HepG2 (cell line): ENCODE measurements at regions not wholly inside any gene's neighbourhood (a gene's known extent, or its start where the extent isn't known, plus 50 kb on each side); places are given as distances from the start of the nearest gene placed in this dataset.

Experiments used
- ATAC-seq: fragments of 200-7000 bp; cut with Tn5 transposase; 3 replicates; pipeline ENCODE4 v1.9.1; 2020; ENCODE audit warnings: mild to moderate bottlenecking, moderate library complexity
- BruUV-seq: library from RNA; stranded (reverse); fragments of 400-500 nt; replicated peaks from 2 replicates; lab custom pipeline; 2021; lab: Mats Ljungman, UMichigan
- CTCF ChIA-PET: fragments of 300-600 bp; formaldehyde crosslinking; extraction: SDS; loops from one replicate; lab custom pipeline; 2021; ENCODE audit warnings: low total read pairs, inconsistent platforms, low intra/inter-chr PET ratio; lab: Yijun Ruan, JAX
- POLR2A ChIA-PET: fragments of 350-600 bp; sonication (Branson Sonifier 250); formaldehyde crosslinking; loops from one replicate; lab custom pipeline; 2020; ENCODE audit warnings: antibody characterized with exemption, inconsistent platforms; lab: Yijun Ruan, JAX
- DNase-seq: peaks from one replicate; pipeline ENCODE4 v3.0.0-alpha.2; 2015; ENCODE audit warnings: low spot score
- FAIRE-seq: peaks from 3 replicates; lab custom pipeline; 2011; peaks lifted over from hg19 to GRCh38; lab: Jason Lieb, UNC
- H2AFZ ChIP-seq: one replicate; pipeline ENCODE4 v1.6.1; 2011; ENCODE audit warnings: low read length, inconsistent platforms
- H3K27ac ChIP-seq: fragments of 300-600 bp; 3 replicates; pipeline ENCODE4 v1.8.0; 2011; ENCODE audit warnings: mixed run types, mild to moderate bottlenecking, mixed read lengths, low read length, inconsistent platforms; ENCODE audit not compliant: insufficient read depth; ENCODE audit errors: extremely low read length
- H3K27me3 ChIP-seq, 2 experiments: fragments of 200-600 bp in 1 of 2; 2 replicates in 1 of 2; 3 replicates in 1 of 2; pipeline versions ENCODE4 v1.6.0 to v1.8.0; 2011; ENCODE audit warnings: low read length in 2 of 2, mild to moderate bottlenecking in 2 of 2, moderate library complexity in 2 of 2, inconsistent platforms in 1 of 2; ENCODE audit not compliant: insufficient read depth in 2 of 2, control insufficient read depth in 1 of 2
- H3K36me3 ChIP-seq, 2 experiments: fragments of 200-600 bp in 1 of 2; replicated peaks in 1 of 2; 2 replicates in 1 of 2; 3 replicates in 1 of 2; pipeline versions ENCODE4 v1.5.1 to v1.8.0; 2011; ENCODE audit warnings: low read length in 2 of 2, inconsistent platforms in 1 of 2; ENCODE audit not compliant: insufficient read depth in 2 of 2, control insufficient read depth in 1 of 2
- H3K4me1 ChIP-seq: 2 replicates; pipeline ENCODE4 v1.5.1; 2012; ENCODE audit warnings: low read length, inconsistent platforms; ENCODE audit not compliant: insufficient read depth
- H3K4me2 ChIP-seq: 2 replicates; pipeline ENCODE4 v1.6.0; 2011; ENCODE audit warnings: low read depth, low read length, inconsistent platforms
- H3K4me3 ChIP-seq, 3 experiments: fragments of 200-600 bp in 1 of 3; sonication (generic), shearing (Covaris generic) in 1 of 3; replicated peaks in 1 of 3; 2 replicates each; pipeline ENCODE4 v1.5.1; 2011 to 2016; ENCODE audit warnings: low read length in 3 of 3, inconsistent platforms in 2 of 3, low read depth in 2 of 3, mild to moderate bottlenecking in 2 of 3, control low read depth in 1 of 3, mixed read lengths in 1 of 3; ENCODE audit not compliant: insufficient read depth in 1 of 3
- H3K79me2 ChIP-seq: one replicate; pipeline ENCODE4 v1.6.1; 2011; ENCODE audit warnings: low read length, inconsistent platforms; ENCODE audit not compliant: insufficient read depth
- H3K9ac ChIP-seq: 2 replicates; pipeline ENCODE4 v1.6.0; 2011; ENCODE audit warnings: mild to moderate bottlenecking, low read depth, low read length, inconsistent platforms; ENCODE audit not compliant: insufficient read depth
- H3K9me3 ChIP-seq: 2 replicates; pipeline ENCODE4 v1.5.1; 2012; ENCODE audit warnings: mild to moderate bottlenecking, low read length
- H4K20me1 ChIP-seq: 2 replicates; pipeline ENCODE4 v1.6.0; 2011; ENCODE audit warnings: inconsistent platforms, mild to moderate bottlenecking, low read length, moderate library complexity; ENCODE audit not compliant: insufficient read depth
- ARNTL ChIP-seq: sonication (generic); formaldehyde crosslinking; IDR thresholded peaks from 2 replicates; pipeline ENCODE4 v1.4.0; 2020; ENCODE audit warnings: mild to moderate bottlenecking, missing genetic modification reagents
- DMAP1 ChIP-seq: IDR thresholded peaks from 2 replicates; pipeline ENCODE4 v1.6.1; 2016
- ERF ChIP-seq: IDR thresholded peaks from 2 replicates; pipeline ENCODE4 v1.6.1; 2018; ENCODE audit warnings: missing biosample characterization, missing genetic modification reagents
- MAF1 ChIP-seq: sonication (generic); formaldehyde crosslinking; IDR thresholded peaks from 2 replicates; pipeline ENCODE4 v1.5.0; 2020; ENCODE audit warnings: missing genetic modification reagents, borderline replicate concordance
- NFE2L1 ChIP-seq: sonication (generic); formaldehyde crosslinking; IDR thresholded peaks from 2 replicates; pipeline ENCODE4 v1.4.0; 2020; ENCODE audit warnings: missing genetic modification reagents, mild to moderate bottlenecking, borderline replicate concordance
- PRMT3 ChIP-seq: sonication (generic); formaldehyde crosslinking; IDR thresholded peaks from 2 replicates; pipeline ENCODE4 v1.8.1; 2022; ENCODE audit warnings: low read depth, mild to moderate bottlenecking, moderate library complexity, missing genetic modification reagents, borderline replicate concordance
- RBAK ChIP-seq: sonication (generic); formaldehyde crosslinking; IDR thresholded peaks from 2 replicates; pipeline ENCODE4 v1.5.1; 2020; ENCODE audit warnings: mild to moderate bottlenecking, missing genetic modification reagents
- SRSF1 ChIP-seq: fragments of 200-400 bp; formaldehyde crosslinking; optimal IDR thresholded peaks from 2 replicates; pipeline ENCODE3; 2017; ENCODE audit warnings: mild to moderate bottlenecking, low read depth, low read length, moderate library complexity
- WGBS: methylation state at CpG from one replicate; pipeline ENCODE4 v1.1.6; 2017; ENCODE audit warnings: low lambda C conversion rate; 5-methylcytosine and 5-hydroxymethylcytosine counted together
- in situ Hi-C: cut with HindIII; loops from 2 replicates; pipeline ENCODE4 v1.10.0; 2017; ENCODE audit warnings: low pct_unique_long_range_greater_than_20kb; ENCODE audit not compliant: extremely low pct_ligation_motif_present
- intact Hi-C: fragments of 100-400 bp; cut with micrococcal nuclease; formaldehyde crosslinking; loops from one replicate; pipeline ENCODE4 v1.10.0; 2022; ENCODE audit not compliant: unreplicated experiment
- TF ChIP-seq, protein P1 (sequence below): sonication (generic); formaldehyde crosslinking; IDR thresholded peaks from 2 replicates; pipeline ENCODE4 v1.4.0; 2020; ENCODE audit warnings: mild to moderate bottlenecking, missing genetic modification reagents
- TF ChIP-seq, protein P2 (sequence below): sonication (generic); formaldehyde crosslinking; IDR thresholded peaks from 2 replicates; pipeline ENCODE4 v1.4.0; 2020; ENCODE audit warnings: low read depth, mild to moderate bottlenecking, missing genetic modification reagents

DNA sequence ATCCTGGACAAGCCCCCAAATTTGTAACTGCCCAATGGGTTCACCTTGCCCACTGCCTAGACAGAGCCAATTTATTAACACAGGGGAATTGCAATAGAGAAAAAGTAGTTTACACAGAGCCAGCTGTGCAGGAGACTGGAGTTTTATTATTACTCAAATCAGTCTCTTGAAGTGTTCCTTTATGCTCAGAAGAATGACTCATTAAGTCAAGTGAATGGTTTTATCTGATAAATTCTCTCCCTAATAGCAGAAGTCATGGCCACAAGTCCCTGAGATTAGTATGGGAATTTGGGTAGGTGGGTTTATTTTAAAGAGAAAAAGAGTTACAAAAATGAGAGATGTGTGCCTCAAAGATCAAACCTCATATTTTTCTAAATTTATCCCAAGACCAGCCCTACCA lies 122.8 kb upstream of the NUDT4 start:
- Histone ChIP-seq H3K27ac (no peak overlapping the region), H3K27me3 (no peaks in the 10 kb centered on the region), H3K4me2 (no peak overlapping the region), H3K4me1 (peaks cover 33% of the 10 kb centered on the region), H4K20me1 (no peaks in the 10 kb centered on the region), H3K36me3 (no peaks in the 10 kb centered on the region), H3K79me2 (no peaks in the 10 kb centered on the region), H2AFZ (no peak overlapping the region), H3K9ac (no peak overlapping the region), H3K4me3 (no peak overlapping the region), H3K9me3 (peaks cover 8% of the 10 kb centered on the region; the same call in 1 of the 2 replicates)
- TF ChIP-seq SRSF1, result no peak
- no peak for TF ChIP-seq DMAP1 (CRISPR knock-in tag)
- TF ChIP-seq RBAK (CRISPR knock-in tag), result no peak
- no peak for FAIRE-seq
- no TSS peak for BruUV-seq
- CTCF ChIA-PET, result no interaction called here
- intact Hi-C loops (no loop called here), in situ Hi-C loops (no loop called here)
- no peak for DNase-seq
- POLR2A ChIA-PET, result no interaction called here
- ATAC-seq, result no peak

DNA sequence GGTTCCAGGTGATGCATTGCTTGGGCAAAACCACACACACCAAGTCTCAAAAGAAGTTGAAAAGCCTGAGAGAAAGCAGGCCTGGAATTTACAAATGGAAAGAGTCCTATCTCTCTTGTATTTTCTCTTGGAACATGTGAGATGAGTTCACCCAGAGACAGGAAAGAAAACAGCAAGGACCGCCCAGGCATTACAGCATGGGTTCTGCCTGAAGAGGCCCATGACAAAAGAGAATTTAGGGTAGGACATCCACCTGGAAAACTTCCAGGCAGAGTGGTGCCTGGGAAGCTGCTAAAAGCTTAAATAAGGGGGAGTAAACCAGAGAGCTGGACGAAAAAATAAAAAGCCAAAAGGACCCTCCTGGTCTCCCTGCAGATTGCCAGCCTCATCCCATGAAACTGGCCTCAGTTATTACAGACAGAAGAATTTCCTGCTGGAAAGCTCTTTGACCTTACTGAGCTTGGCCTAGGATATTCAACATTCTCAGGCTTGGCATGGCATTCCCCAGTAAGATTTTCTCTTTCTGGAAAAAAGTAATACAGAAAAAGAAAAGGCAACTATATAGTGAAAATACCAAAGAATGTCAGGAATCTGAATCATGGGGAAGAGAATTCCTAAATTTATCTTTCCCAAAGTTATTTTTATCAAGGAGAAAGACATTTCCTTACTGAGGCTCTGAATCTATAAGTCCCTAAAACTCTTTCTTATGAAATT lies 121.3 kb upstream of the NUDT4 start:
- in situ Hi-C loops, result no loop called here
- DNase-seq (no peak), ATAC-seq (no peak; the same call in 2 of the 3 replicates), FAIRE-seq (no peak)
- no TSS peak for BruUV-seq
- peaks cover 8% of the 10 kb centered on the region; the same call in 1 of the 2 replicates for H3K9me3 ChIP-seq
- no peaks in the 10 kb centered on the region for H3K79me2 ChIP-seq
- H3K27me3 ChIP-seq, result no peaks in the 10 kb centered on the region
- H3K4me3 ChIP-seq, result no peak overlapping the region
- POLR2A ChIA-PET, result no interaction called here
- H3K4me1 ChIP-seq, result peaks cover 25% of the 10 kb centered on the region
- no peak overlapping the region for H3K4me2 ChIP-seq
- H3K36me3 ChIP-seq, result no peaks in the 10 kb centered on the region
- H3K27ac ChIP-seq, result no peak overlapping the region
- 49% methylated on average over 2 of the region's 2 CpGs for WGBS
- CTCF ChIA-PET, result no interaction called here
- no peak overlapping the region for H3K9ac ChIP-seq
- TF ChIP-seq, protein P1, sequence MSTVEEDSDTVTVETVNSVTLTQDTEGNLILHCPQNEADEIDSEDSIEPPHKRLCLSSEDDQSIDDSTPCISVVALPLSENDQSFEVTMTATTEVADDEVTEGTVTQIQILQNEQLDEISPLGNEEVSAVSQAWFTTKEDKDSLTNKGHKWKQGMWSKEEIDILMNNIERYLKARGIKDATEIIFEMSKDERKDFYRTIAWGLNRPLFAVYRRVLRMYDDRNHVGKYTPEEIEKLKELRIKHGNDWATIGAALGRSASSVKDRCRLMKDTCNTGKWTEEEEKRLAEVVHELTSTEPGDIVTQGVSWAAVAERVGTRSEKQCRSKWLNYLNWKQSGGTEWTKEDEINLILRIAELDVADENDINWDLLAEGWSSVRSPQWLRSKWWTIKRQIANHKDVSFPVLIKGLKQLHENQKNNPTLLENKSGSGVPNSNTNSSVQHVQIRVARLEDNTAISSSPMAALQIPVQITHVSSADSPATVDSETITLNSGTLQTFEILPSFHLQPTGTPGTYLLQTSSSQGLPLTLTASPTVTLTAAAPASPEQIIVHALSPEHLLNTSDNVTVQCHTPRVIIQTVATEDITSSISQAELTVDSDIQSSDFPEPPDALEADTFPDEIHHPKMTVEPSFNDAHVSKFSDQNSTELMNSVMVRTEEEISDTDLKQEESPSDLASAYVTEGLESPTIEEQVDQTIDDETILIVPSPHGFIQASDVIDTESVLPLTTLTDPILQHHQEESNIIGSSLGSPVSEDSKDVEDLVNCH (CRISPR knock-in tag), result no peak
- TF ChIP-seq NFE2L1 (CRISPR knock-in tag), result no peak
- TF ChIP-seq, protein P2, sequence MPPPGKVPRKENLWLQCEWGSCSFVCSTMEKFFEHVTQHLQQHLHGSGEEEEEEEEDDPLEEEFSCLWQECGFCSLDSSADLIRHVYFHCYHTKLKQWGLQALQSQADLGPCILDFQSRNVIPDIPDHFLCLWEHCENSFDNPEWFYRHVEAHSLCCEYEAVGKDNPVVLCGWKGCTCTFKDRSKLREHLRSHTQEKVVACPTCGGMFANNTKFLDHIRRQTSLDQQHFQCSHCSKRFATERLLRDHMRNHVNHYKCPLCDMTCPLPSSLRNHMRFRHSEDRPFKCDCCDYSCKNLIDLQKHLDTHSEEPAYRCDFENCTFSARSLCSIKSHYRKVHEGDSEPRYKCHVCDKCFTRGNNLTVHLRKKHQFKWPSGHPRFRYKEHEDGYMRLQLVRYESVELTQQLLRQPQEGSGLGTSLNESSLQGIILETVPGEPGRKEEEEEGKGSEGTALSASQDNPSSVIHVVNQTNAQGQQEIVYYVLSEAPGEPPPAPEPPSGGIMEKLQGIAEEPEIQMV, result no peak
- TF ChIP-seq PRMT3 (CRISPR knock-in tag), result no peak
- no peak for TF ChIP-seq ERF (CRISPR knock-in tag)
- TF ChIP-seq ARNTL (CRISPR knock-in tag), result no peak
- TF ChIP-seq MAF1 (CRISPR knock-in tag), result no peak
- intact Hi-C loops, result no loop called here
- H2AFZ ChIP-seq, result no peak overlapping the region
- H4K20me1 ChIP-seq, result no peaks in the 10 kb centered on the region
